ENCODE measurements at regions not wholly inside any gene's neighbourhood (a gene's known extent, or its start where the extent isn't known, plus 50 kb on each side); places are given as distances from the start of the nearest gene placed in this dataset.

- Histone ChIP-seq H3K4me2 (ENCODE audit: insufficient read depth, low read length) (no peak overlapping the region), H3K79me2 (ENCODE audit: insufficient read depth, low read length) (no peaks in the 10 kb centered on the region), H3K27me3 (ENCODE audit: insufficient read depth, low read length, poor library complexity) (no peaks in the 10 kb centered on the region), H3K4me1 (ENCODE audit: insufficient read depth, low read length) (no peaks in the 10 kb centered on the region), H3K9me3 (ENCODE audit: insufficient read depth, low read length, severe bottlenecking) (no peaks in the 10 kb centered on the region), H3K27ac (ENCODE audit: low read length) (no peak overlapping the region), H3K36me3 (ENCODE audit: insufficient read depth, low read length) (no peaks in the 10 kb centered on the region), H2AFZ (ENCODE audit: low read depth, low read length) (no peak overlapping the region), H4K20me1 (ENCODE audit: insufficient read depth, low read length) (no peaks in the 10 kb centered on the region), H3K9ac (ENCODE audit: low read depth, low read length) (no peak overlapping the region), H3K4me3 (ENCODE audit: low read depth in 1 of 2, low read length in 2 of 2) (no peak overlapping the region)
- ATAC-seq (ENCODE audit: insufficient read depth, low read depth): no peak
- TF ChIP-seq EZH2 (IDR thresholded peaks at IDR 0.05; ENCODE audit: borderline replicate concordance, low read depth, low read length, severe bottlenecking): no peak
- TF ChIP-seq CTCF (IDR thresholded peaks at IDR 0.05; ENCODE audit: borderline replicate concordance, extremely low read depth, low read length, poor library complexity, severe bottlenecking): no peak
- DNase-seq: no peak
Observed at GRCh38 chr18:9043581-9043980, 58.9 kb upstream of the NDUFV2 start.

- Histone ChIP-seq H3K27ac (ENCODE audit: low read length) (no peak overlapping the region), H4K20me1 (ENCODE audit: insufficient read depth, low read length) (no peaks in the 10 kb centered on the region), H3K4me3 (ENCODE audit: low read depth in 1 of 2, low read length in 2 of 2) (no peak overlapping the region), H3K4me1 (ENCODE audit: insufficient read depth, low read length) (no peaks in the 10 kb centered on the region), H3K4me2 (ENCODE audit: insufficient read depth, low read length) (no peak overlapping the region), H3K9ac (ENCODE audit: low read depth, low read length) (no peak overlapping the region), H2AFZ (ENCODE audit: low read depth, low read length) (no peak overlapping the region), H3K27me3 (ENCODE audit: insufficient read depth, low read length, poor library complexity) (no peaks in the 10 kb centered on the region), H3K9me3 (ENCODE audit: insufficient read depth, low read length, severe bottlenecking) (peaks cover 1% of the 10 kb centered on the region), H3K79me2 (ENCODE audit: insufficient read depth, low read length) (no peaks in the 10 kb centered on the region), H3K36me3 (ENCODE audit: insufficient read depth, low read length) (no peaks in the 10 kb centered on the region)
- no peak for DNase-seq
- TF ChIP-seq CTCF (IDR thresholded peaks at IDR 0.05; ENCODE audit: borderline replicate concordance, extremely low read depth, low read length, poor library complexity, severe bottlenecking): no peak
- no peak for TF ChIP-seq EZH2 (IDR thresholded peaks at IDR 0.05; ENCODE audit: borderline replicate concordance, low read depth, low read length, severe bottlenecking)
- ATAC-seq (ENCODE audit: insufficient read depth, low read depth): no peak
Observed at GRCh38 chr18:9047715-9048114, 54.8 kb upstream of the NDUFV2 start.

GRCh38 chr18:9048236-9048635, 54.3 kb upstream of the NDUFV2 start:
- ATAC-seq (ENCODE audit: insufficient read depth, low read depth) (no peak), DNase-seq (no peak)
- Histone ChIP-seq H3K4me3 (ENCODE audit: low read depth in 1 of 2, low read length in 2 of 2) (no peak overlapping the region), H3K27ac (ENCODE audit: low read length) (no peak overlapping the region), H2AFZ (ENCODE audit: low read depth, low read length) (no peak overlapping the region), H3K9me3 (ENCODE audit: insufficient read depth, low read length, severe bottlenecking) (peaks cover 2% of the 10 kb centered on the region), H3K79me2 (ENCODE audit: insufficient read depth, low read length) (no peaks in the 10 kb centered on the region), H3K9ac (ENCODE audit: low read depth, low read length) (no peak overlapping the region), H3K27me3 (ENCODE audit: insufficient read depth, low read length, poor library complexity) (no peaks in the 10 kb centered on the region), H3K4me2 (ENCODE audit: insufficient read depth, low read length) (no peak overlapping the region), H3K36me3 (ENCODE audit: insufficient read depth, low read length) (no peaks in the 10 kb centered on the region), H4K20me1 (ENCODE audit: insufficient read depth, low read length) (no peaks in the 10 kb centered on the region), H3K4me1 (ENCODE audit: insufficient read depth, low read length) (no peaks in the 10 kb centered on the region)
- TF ChIP-seq CTCF (IDR thresholded peaks at IDR 0.05; ENCODE audit: borderline replicate concordance, extremely low read depth, low read length, poor library complexity, severe bottlenecking) (no peak), EZH2 (IDR thresholded peaks at IDR 0.05; ENCODE audit: borderline replicate concordance, low read depth, low read length, severe bottlenecking) (no peak)

Measured in DND-41 (cell line).